Body of pancreas (tissue), 4 donors: ENCODE measurements at regions not wholly inside any gene's neighbourhood (a gene's known extent, or its start where the extent isn't known, plus 50 kb on each side); places are given as distances from the start of the nearest gene placed in this dataset.

ENCODE experiments used
- POLR2A ChIP-seq, 3 donors: fragments of 450-650 bp; IDR thresholded peaks; one replicate each; pipeline ENCODE4 v1.6.1; 2016; ENCODE audit warnings: antibody characterized with exemption in 3 of 3, mild to moderate bottlenecking in 2 of 3
- TF ChIP-seq, protein P1 (sequence below), 7 experiments: fragments of 450-650 bp in 4 of 7; fragments of 200-600 bp in 3 of 7; sonication (generic) in 3 of 7; IDR thresholded peaks; one replicate each; pipeline ENCODE4 v1.5.1; 2016 to 2019; ENCODE audit warnings: antibody characterized with exemption in 7 of 7

DNA sequence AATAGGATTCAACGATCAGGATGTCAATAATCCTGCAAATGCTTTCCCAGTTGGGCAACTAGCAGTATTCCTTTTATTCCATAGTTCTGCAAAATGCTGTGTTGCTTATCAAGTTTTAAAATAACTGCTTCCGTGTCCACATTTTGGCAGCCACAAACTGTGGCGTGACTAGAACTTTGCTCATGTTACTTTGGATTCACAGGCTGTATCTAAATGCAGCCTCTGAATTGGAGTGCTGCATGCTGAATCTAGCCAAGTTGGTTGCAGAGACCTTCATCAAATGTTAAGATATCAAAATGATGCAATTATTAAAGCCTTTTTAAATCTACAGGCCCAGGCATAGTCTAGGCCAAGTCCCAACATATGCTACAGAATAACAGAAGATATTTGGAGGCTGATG is 249.2 kb downstream of the NR2F1-AS1 start:
- TF ChIP-seq, protein P1, sequence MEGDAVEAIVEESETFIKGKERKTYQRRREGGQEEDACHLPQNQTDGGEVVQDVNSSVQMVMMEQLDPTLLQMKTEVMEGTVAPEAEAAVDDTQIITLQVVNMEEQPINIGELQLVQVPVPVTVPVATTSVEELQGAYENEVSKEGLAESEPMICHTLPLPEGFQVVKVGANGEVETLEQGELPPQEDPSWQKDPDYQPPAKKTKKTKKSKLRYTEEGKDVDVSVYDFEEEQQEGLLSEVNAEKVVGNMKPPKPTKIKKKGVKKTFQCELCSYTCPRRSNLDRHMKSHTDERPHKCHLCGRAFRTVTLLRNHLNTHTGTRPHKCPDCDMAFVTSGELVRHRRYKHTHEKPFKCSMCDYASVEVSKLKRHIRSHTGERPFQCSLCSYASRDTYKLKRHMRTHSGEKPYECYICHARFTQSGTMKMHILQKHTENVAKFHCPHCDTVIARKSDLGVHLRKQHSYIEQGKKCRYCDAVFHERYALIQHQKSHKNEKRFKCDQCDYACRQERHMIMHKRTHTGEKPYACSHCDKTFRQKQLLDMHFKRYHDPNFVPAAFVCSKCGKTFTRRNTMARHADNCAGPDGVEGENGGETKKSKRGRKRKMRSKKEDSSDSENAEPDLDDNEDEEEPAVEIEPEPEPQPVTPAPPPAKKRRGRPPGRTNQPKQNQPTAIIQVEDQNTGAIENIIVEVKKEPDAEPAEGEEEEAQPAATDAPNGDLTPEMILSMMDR (IDR thresholded peaks at IDR 0.05), result no peak
- no peak for TF ChIP-seq POLR2A (IDR thresholded peaks at IDR 0.05)
